ENCODE measurements at regions not wholly inside any gene's neighbourhood (a gene's known extent, or its start where the extent isn't known, plus 50 kb on each side); places are given as distances from the start of the nearest gene placed in this dataset.

- TF ChIP-seq BACH1 (IDR thresholded peaks at IDR 0.05; ENCODE audit: low read length) (no peak), CBX5 (IDR thresholded peaks at IDR 0.05; ENCODE audit: low read depth, low read length) (no peak), CTCF (IDR thresholded peaks at IDR 0.05; ENCODE audit: control extremely low read depth in 1 of 3, insufficient read depth in 1 of 3, low read depth in 1 of 3, low read length in 3 of 3) (no peak)
Observed at GRCh38 chr14:28952161-28952560, 185.6 kb downstream of the FOXG1 start.
